Lower leg skin (tissue), 4 donors: ENCODE measurements at regions not wholly inside any gene's neighbourhood (a gene's known extent, or its start where the extent isn't known, plus 50 kb on each side); places are given as distances from the start of the nearest gene placed in this dataset.
A peak's percentile ranks its signal among the peaks of the same experiment; 100 is the strongest.
"Not testable (repeated sequence)": the region's sequence is repeated elsewhere in the genome, so short reads cannot be mapped to it uniquely, and the experiment has no call there.

Source experiments
- DNase-seq, 2 donors: peaks; one replicate each; pipeline ENCODE4 v3.0.0-alpha.2; 2019; ENCODE audit warnings: low spot score in 2 of 2
- H3K4me3 ChIP-seq: fragments of 200-600 bp; sonication (generic); 2 replicates; pipeline ENCODE4 v1.5.1; 2017; ENCODE audit warnings: mild to moderate bottlenecking, low read depth; ENCODE audit not compliant: poor library complexity, severe bottlenecking
- CTCF ChIP-seq, 3 donors: fragments of 450-650 bp; IDR thresholded peaks; one replicate each; pipeline ENCODE4 v1.5.1; 2016; ENCODE audit warnings: antibody characterized with exemption in 3 of 3, mild to moderate bottlenecking in 3 of 3, moderate library complexity in 2 of 3
- POLR2A ChIP-seq, 2 donors: fragments of 450-650 bp; IDR thresholded peaks; one replicate each; pipeline ENCODE4 v1.6.1; 2016 to 2017; ENCODE audit warnings: antibody characterized with exemption in 2 of 2, mild to moderate bottlenecking in 1 of 2, moderate library complexity in 1 of 2
- WGBS, 2 donors: methylation state at CpG; one replicate each; pipeline ENCODE4 v1.1.5; 2018; 5-methylcytosine and 5-hydroxymethylcytosine counted together
- intact Hi-C: fragments of 100-400 bp; cut with DNase I; formaldehyde crosslinking; loops from one replicate; pipeline ENCODE4 v1.15.0; 2023; ENCODE audit warnings: low total_unique reads

GRCh38 chr15:66886241-66886675, 179.1 kb upstream of the SMAD3 start:
- DNase-seq = peak in 1 of 2 donors; percentile 59
- 63 to 70% methylated on average over 9 of the region's 9 CpGs for WGBS, 2 donors
- no peak for TF ChIP-seq POLR2A (IDR thresholded peaks at IDR 0.05)
- no peak for TF ChIP-seq CTCF (IDR thresholded peaks at IDR 0.05)
- no peak overlapping the region for H3K4me3 ChIP-seq
- intact Hi-C loops = no loop called here

GRCh38 chr15:66886686-66887273, 178.6 kb upstream of the SMAD3 start:
- H3K4me3 ChIP-seq = no peak overlapping the region
- WGBS, 2 donors = 88 to 89% methylated on average over 7 of the region's 7 CpGs
- intact Hi-C loops = no loop called here
- peak in 1 of 2 donors; percentile 77 for DNase-seq
- TF ChIP-seq POLR2A (IDR thresholded peaks at IDR 0.05) (no peak), CTCF (IDR thresholded peaks at IDR 0.05) (no peak)

GRCh38 chr15:66889298-66889697, 176.1 kb upstream of the SMAD3 start:
- DNase-seq, intact Hi-C loops, H3K4me3 ChIP-seq: not testable (repeated sequence)

- no peak overlapping the region for H3K4me3 ChIP-seq
- peak in 1 of 2 donors; percentile 7 for DNase-seq
- 26 to 38% methylated on average over 2 of the region's 2 CpGs for WGBS, 2 donors
- intact Hi-C loops = no loop called here
- TF ChIP-seq CTCF (IDR thresholded peaks at IDR 0.05) = no peak
- no peak for TF ChIP-seq POLR2A (IDR thresholded peaks at IDR 0.05)
Observed at GRCh38 chr15:66891776-66892175, 173.6 kb upstream of the SMAD3 start.

GRCh38 chr15:66893294-66893693, 172.1 kb upstream of the SMAD3 start:
- WGBS, 2 donors = 80 to 90% methylated on average over 4 of the region's 4 CpGs
- no peak overlapping the region for H3K4me3 ChIP-seq
- TF ChIP-seq POLR2A (IDR thresholded peaks at IDR 0.05) (no peak), CTCF (IDR thresholded peaks at IDR 0.05) (no peak)
- intact Hi-C loops = no loop called here
- peak in 1 of 2 donors; percentile 46 for DNase-seq

GRCh38 chr15:66894363-66894762, 171.0 kb upstream of the SMAD3 start:
- 96 to 98% methylated on average over 5 of the region's 5 CpGs for WGBS, 2 donors
- DNase-seq = peak in 1 of 2 donors; percentile 10
- intact Hi-C loops = no loop called here

More at GRCh38 chr15:66894363-66894762, 171.0 kb upstream of the SMAD3 start:
- no peak for TF ChIP-seq POLR2A (IDR thresholded peaks at IDR 0.05)
- no peak for TF ChIP-seq CTCF (IDR thresholded peaks at IDR 0.05)
- H3K4me3 ChIP-seq = no peak overlapping the region
